Nephron (organoid): ENCODE measurements at regions not wholly inside any gene's neighbourhood (a gene's known extent, or its start where the extent isn't known, plus 50 kb on each side); places are given as distances from the start of the nearest gene placed in this dataset.

Source experiments
- H3K27ac Mint-ChIP-seq, 3 experiments: 2 replicates each; pipeline ENCODE4 v1.8.0; 2020; ENCODE audit warnings: mixed read lengths in 3 of 3, mild to moderate bottlenecking in 2 of 3, moderate library complexity in 1 of 3
- H3K27me3 Mint-ChIP-seq: 2 replicates; pipeline ENCODE4 v1.8.0; 2021; ENCODE audit warnings: low read depth, mild to moderate bottlenecking, moderate library complexity, mixed read lengths
- H3K36me3 Mint-ChIP-seq: 2 replicates; pipeline ENCODE4 v1.8.0; 2020; ENCODE audit warnings: low read depth, mixed read lengths
- H3K4me1 Mint-ChIP-seq: 2 replicates; pipeline ENCODE4 v1.8.0; 2020; ENCODE audit warnings: mixed read lengths
- H3K4me3 Mint-ChIP-seq, 3 experiments: 2 replicates each; pipeline ENCODE4 v1.8.0; 2020; ENCODE audit warnings: mild to moderate bottlenecking in 3 of 3, mixed read lengths in 3 of 3, moderate library complexity in 2 of 3
- H3K9me3 Mint-ChIP-seq: 2 replicates; pipeline ENCODE4 v1.8.0; 2020; ENCODE audit warnings: mixed read lengths
- CTCF ChIP-seq, 3 experiments: fragments of 200-600 bp; sonication (generic); IDR thresholded peaks; one replicate each; pipeline ENCODE4 v1.5.0; 2021; ENCODE audit warnings: antibody characterized with exemption in 3 of 3; ENCODE audit not compliant: unreplicated experiment in 3 of 3

- TF ChIP-seq CTCF (IDR thresholded peaks at IDR 0.05; ENCODE audit: unreplicated experiment in 3 of 3) = no peak
- Mint-ChIP-seq H3K27me3 (no peaks in the 10 kb centered on the region), H3K4me1 (peaks cover 17% of the 10 kb centered on the region), H3K4me3 (no peak overlapping the region), H3K9me3 (no peaks in the 10 kb centered on the region), H3K36me3 (no peaks in the 10 kb centered on the region), H3K27ac (no peak overlapping the region)
Observed at GRCh38 chr10:61545170-61545569, 92.0 kb upstream of the TMEM26 start.

GRCh38 chr10:61543831-61544230 is 90.7 kb upstream of the TMEM26 start:
- TF ChIP-seq CTCF (IDR thresholded peaks at IDR 0.05; ENCODE audit: unreplicated experiment in 3 of 3) = no peak
- Mint-ChIP-seq H3K4me3 (no peak overlapping the region), H3K27ac (no peak overlapping the region)

GRCh38 chr10:61542596-61542995 is 89.4 kb upstream of the TMEM26 start:
- TF ChIP-seq CTCF (IDR thresholded peaks at IDR 0.05; ENCODE audit: unreplicated experiment in 3 of 3) = no peak
- no peak overlapping the region for H3K4me3 Mint-ChIP-seq
- H3K4me1 Mint-ChIP-seq = peaks cover 17% of the 10 kb centered on the region

More at GRCh38 chr10:61543831-61544230, 90.7 kb upstream of the TMEM26 start:
- Mint-ChIP-seq H3K9me3 (no peaks in the 10 kb centered on the region), H3K36me3 (no peaks in the 10 kb centered on the region), H3K27me3 (no peaks in the 10 kb centered on the region), H3K4me1 (peaks cover 17% of the 10 kb centered on the region)

GRCh38 chr10:61541960-61542359 is 88.8 kb upstream of the TMEM26 start:
- Mint-ChIP-seq H3K36me3 (no peaks in the 10 kb centered on the region), H3K4me3 (no peak overlapping the region), H3K9me3 (no peaks in the 10 kb centered on the region), H3K4me1 (peaks cover 17% of the 10 kb centered on the region), H3K27ac (peak overlapping the region in 1 of 3 experiments; percentile 15), H3K27me3 (no peaks in the 10 kb centered on the region)
- no peak for TF ChIP-seq CTCF (IDR thresholded peaks at IDR 0.05; ENCODE audit: unreplicated experiment in 3 of 3)

More at GRCh38 chr10:61542596-61542995, 89.4 kb upstream of the TMEM26 start:
- H3K27ac Mint-ChIP-seq = peak overlapping the region; percentile 15 to 45 (median 15)
- no peaks in the 10 kb centered on the region for H3K9me3 Mint-ChIP-seq
- no peaks in the 10 kb centered on the region for H3K36me3 Mint-ChIP-seq
- H3K27me3 Mint-ChIP-seq = no peaks in the 10 kb centered on the region

GRCh38 chr10:61539876-61540275 is 86.7 kb upstream of the TMEM26 start:
- no peak for TF ChIP-seq CTCF (IDR thresholded peaks at IDR 0.05; ENCODE audit: unreplicated experiment in 3 of 3)
- H3K4me1 Mint-ChIP-seq = peaks cover 17% of the 10 kb centered on the region
- no peaks in the 10 kb centered on the region for H3K27me3 Mint-ChIP-seq
- no peak overlapping the region for H3K4me3 Mint-ChIP-seq
- no peaks in the 10 kb centered on the region for H3K9me3 Mint-ChIP-seq
- no peaks in the 10 kb centered on the region for H3K36me3 Mint-ChIP-seq
- H3K27ac Mint-ChIP-seq = no peak overlapping the region

GRCh38 chr10:61529208-61529607 is 76.0 kb upstream of the TMEM26 start:
- no peaks in the 10 kb centered on the region for H3K27me3 Mint-ChIP-seq
- no peak overlapping the region for H3K27ac Mint-ChIP-seq
- H3K4me3 Mint-ChIP-seq = no peak overlapping the region
- no peaks in the 10 kb centered on the region for H3K36me3 Mint-ChIP-seq
- no peak for TF ChIP-seq CTCF (IDR thresholded peaks at IDR 0.05; ENCODE audit: unreplicated experiment in 3 of 3)
- no peaks in the 10 kb centered on the region for H3K4me1 Mint-ChIP-seq
- H3K9me3 Mint-ChIP-seq = peaks cover 10% of the 10 kb centered on the region
